Neural cell (in vitro differentiated cells): ENCODE measurements at regions not wholly inside any gene's neighbourhood (a gene's known extent, or its start where the extent isn't known, plus 50 kb on each side); places are given as distances from the start of the nearest gene placed in this dataset.

Experiments used
- H2AFZ ChIP-seq: fragments of 200-600, 300-800 bp; sonication (generic), shearing (Covaris generic); 2 replicates; pipeline ENCODE4 v1.6.0; 2014; ENCODE audit warnings: low read depth, mild to moderate bottlenecking, antibody characterized with exemption, low read length, moderate library complexity
- H3F3A ChIP-seq: fragments of 200-600 bp; shearing (Covaris generic); 2 replicates; pipeline ENCODE4 v1.6.1; 2016; ENCODE audit warnings: mild to moderate bottlenecking, moderate library complexity, mixed read lengths, antibody characterized with exemption, low read length; ENCODE audit not compliant: insufficient read depth, poor library complexity, severe bottlenecking
- H3K27ac ChIP-seq: fragments of 200-600, 300-800 bp; sonication (generic), shearing (Covaris generic); 2 replicates; pipeline ENCODE4 v1.5.1; 2014; ENCODE audit warnings: mild to moderate bottlenecking, low read length, moderate library complexity
- H3K27me3 ChIP-seq: fragments of 300-800, 200-600 bp; sonication (generic), shearing (Covaris generic); 2 replicates; pipeline ENCODE4 v1.6.0; 2014; ENCODE audit warnings: mild to moderate bottlenecking, low read depth, low read length, moderate library complexity; ENCODE audit not compliant: insufficient read depth
- H3K36me3 ChIP-seq: fragments of 300-800, 200-600 bp; sonication (generic), shearing (Covaris generic); 2 replicates; pipeline ENCODE4 v1.5.1; 2014; ENCODE audit warnings: mild to moderate bottlenecking, antibody characterized with exemption, low read length, moderate library complexity; ENCODE audit not compliant: insufficient read depth
- H3K4me2 ChIP-seq: fragments of 300-800, 200-600 bp; sonication (generic), shearing (Covaris generic); 2 replicates; pipeline ENCODE4 v1.6.0; 2014; ENCODE audit warnings: mild to moderate bottlenecking, low read length
- H3K4me3 ChIP-seq: fragments of 300-800, 200-600 bp; sonication (generic), shearing (Covaris generic); 2 replicates; pipeline ENCODE4 v1.5.1; 2014; ENCODE audit warnings: mild to moderate bottlenecking, low read length, moderate library complexity
- H3K79me2 ChIP-seq: fragments of 200-600 bp; shearing (Covaris generic); replicated peaks from 2 replicates; pipeline ENCODE4 v1.6.0; 2014; ENCODE audit warnings: mild to moderate bottlenecking, low read length, moderate library complexity; ENCODE audit not compliant: insufficient read depth
- H3K9ac ChIP-seq: fragments of 300-800, 200-600 bp; sonication (generic), shearing (Covaris generic); 2 replicates; pipeline ENCODE4 v1.6.1; 2016; ENCODE audit warnings: mild to moderate bottlenecking, low read length, mixed read lengths
- H3K9me2 ChIP-seq: fragments of 200-600 bp; shearing (Covaris generic); 2 replicates; pipeline ENCODE4 v1.6.1; 2016; ENCODE audit warnings: mild to moderate bottlenecking, low read length, mixed read lengths; ENCODE audit not compliant: insufficient read depth
- H3K9me3 ChIP-seq: fragments of 200-600, 300-800 bp; sonication (generic), shearing (Covaris generic); 2 replicates; pipeline ENCODE4 v1.6.1; 2016; ENCODE audit warnings: mild to moderate bottlenecking, mixed run types, low read length, moderate library complexity, mixed read lengths
- H4K20me1 ChIP-seq: fragments of 200-600 bp; shearing (Covaris generic); 2 replicates; pipeline ENCODE4 v1.6.1; 2016; ENCODE audit warnings: mild to moderate bottlenecking, mixed run types; ENCODE audit not compliant: insufficient read depth
- CTCF ChIP-seq: fragments of 450-650 bp; IDR thresholded peaks from 2 replicates; pipeline ENCODE4 v1.5.1; 2014; ENCODE audit warnings: antibody characterized with exemption, mild to moderate bottlenecking, moderate library complexity; ENCODE audit not compliant: poor library complexity, severe bottlenecking
- EP300 ChIP-seq: fragments of 450-650 bp; conservative IDR thresholded peaks from 2 replicates; pipeline ENCODE4 v1.6.1; 2014; ENCODE audit warnings: antibody characterized with exemption, mild to moderate bottlenecking, moderate library complexity; ENCODE audit not compliant: poor library complexity, severe bottlenecking
- EZH2 ChIP-seq: fragments of 200-600, 300-800 bp; shearing (Covaris generic), sonication (generic); IDR thresholded peaks from 2 replicates; pipeline ENCODE4 v1.6.1; 2014; ENCODE audit warnings: antibody characterized with exemption, low read length, borderline replicate concordance, mild to moderate bottlenecking; ENCODE audit not compliant: insufficient read depth, poor library complexity, severe bottlenecking
- MXI1 ChIP-seq: fragments of 450-650 bp; conservative IDR thresholded peaks from 2 replicates; pipeline ENCODE4 v1.6.1; 2014; ENCODE audit warnings: antibody characterized with exemption, mild to moderate bottlenecking; ENCODE audit not compliant: poor library complexity, severe bottlenecking
- POLR2AphosphoS5 ChIP-seq: IDR thresholded peaks from 2 replicates; pipeline ENCODE4 v1.6.1; 2012
- RAD21 ChIP-seq: fragments of 450-650 bp; conservative IDR thresholded peaks from 2 replicates; pipeline ENCODE4 v1.6.1; 2014; ENCODE audit warnings: antibody characterized with exemption, mild to moderate bottlenecking, moderate library complexity
- REST ChIP-seq: IDR thresholded peaks from 2 replicates; pipeline ENCODE4 v1.6.1; 2012; ENCODE audit warnings: borderline replicate concordance
- SMC3 ChIP-seq: fragments of 450-650 bp; conservative IDR thresholded peaks from 2 replicates; pipeline ENCODE4 v1.6.1; 2014; ENCODE audit warnings: antibody characterized with exemption, mild to moderate bottlenecking, moderate library complexity; ENCODE audit not compliant: poor library complexity
- TAF1 ChIP-seq: IDR thresholded peaks from 2 replicates; pipeline ENCODE4 v1.6.1; 2012; ENCODE audit warnings: low read depth

DNA sequence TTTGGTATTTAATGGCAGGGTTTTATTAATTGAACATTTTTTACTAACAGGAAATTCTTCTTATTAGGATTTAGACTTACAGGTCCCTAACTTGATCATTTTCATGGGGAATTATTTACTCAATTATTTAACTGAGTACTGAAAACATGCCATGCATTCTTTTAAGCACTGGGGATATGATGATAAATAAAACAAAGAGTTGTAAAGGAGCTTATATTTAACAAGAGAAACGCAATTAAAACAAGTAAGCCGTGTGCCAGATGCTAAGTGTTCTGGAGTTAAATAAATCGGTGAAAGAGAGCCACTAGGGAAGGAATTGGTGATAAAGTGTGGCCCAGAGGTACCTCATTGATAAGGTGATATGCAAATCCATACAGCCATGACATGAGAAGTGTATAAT is 214.2 kb upstream of the HTR1E start:
- TF ChIP-seq REST (no peak), MXI1 (no peak), RAD21 (no peak), POLR2AphosphoS5 (no peak), EZH2 (no peak), EP300 (no peak), SMC3 (no peak), CTCF (no peak), TAF1 (no peak)

GRCh38 chr6:86722131-86722530 is 215.2 kb upstream of the HTR1E start:
- no peaks in the 10 kb centered on the region for H3K27me3 ChIP-seq
- H3K4me2 ChIP-seq, result no peak overlapping the region
- H3F3A ChIP-seq, result no peaks in the 10 kb centered on the region
- H3K79me2 ChIP-seq, result no peaks in the 10 kb centered on the region
- no peaks in the 10 kb centered on the region for H3K36me3 ChIP-seq
- no peak overlapping the region for H3K4me3 ChIP-seq
- H3K9me2 ChIP-seq, result no peaks in the 10 kb centered on the region
- no peaks in the 10 kb centered on the region for H4K20me1 ChIP-seq
- TF ChIP-seq MXI1, result no peak
- TF ChIP-seq RAD21, result no peak
- no peak for TF ChIP-seq EZH2
- no peak for TF ChIP-seq CTCF
- TF ChIP-seq EP300, result no peak
- H2AFZ ChIP-seq, result no peak overlapping the region
- H3K27ac ChIP-seq, result no peak overlapping the region
- no peak overlapping the region for H3K9ac ChIP-seq
- no peaks in the 10 kb centered on the region for H3K9me3 ChIP-seq

More for the DNA sequence above, 214.2 kb upstream of the HTR1E start:
- H3K27ac ChIP-seq, result no peak overlapping the region
- no peaks in the 10 kb centered on the region for H3K36me3 ChIP-seq
- H4K20me1 ChIP-seq, result no peaks in the 10 kb centered on the region
- H3K9me3 ChIP-seq, result no peaks in the 10 kb centered on the region
- no peaks in the 10 kb centered on the region for H3F3A ChIP-seq
- H3K9ac ChIP-seq, result no peak overlapping the region
- no peak overlapping the region for H3K4me3 ChIP-seq
- H3K79me2 ChIP-seq, result no peaks in the 10 kb centered on the region
- H3K4me2 ChIP-seq, result no peak overlapping the region
- no peaks in the 10 kb centered on the region for H3K27me3 ChIP-seq
- no peak overlapping the region for H2AFZ ChIP-seq
- no peaks in the 10 kb centered on the region for H3K9me2 ChIP-seq
